ENCODE measurements at regions not wholly inside any gene's neighbourhood (a gene's known extent, or its start where the extent isn't known, plus 50 kb on each side); places are given as distances from the start of the nearest gene placed in this dataset.

GRCh38 chr3:197421021-197421420 is 122.6 kb upstream of the DLG1 start:
- TF ChIP-seq ETV6 (conservative IDR thresholded peaks at IDR 0.05 in 1 of 2, IDR thresholded peaks at IDR 0.05 in 1 of 2; ENCODE audit: borderline replicate concordance in 1 of 2, low read depth in 1 of 2) (no peak), MXI1 (IDR thresholded peaks at IDR 0.05; ENCODE audit: low read depth, low read length) (no peak), ZNF687 (IDR thresholded peaks at IDR 0.05) (no peak), PML (IDR thresholded peaks at IDR 0.05; ENCODE audit: low read length) (no peak), JUND (IDR thresholded peaks at IDR 0.05; ENCODE audit: low read depth, low read length) (no peak), MEF2A (IDR thresholded peaks at IDR 0.05; ENCODE audit: insufficient read depth, low read depth, low read length) (no peak), ZNF24 (IDR thresholded peaks at IDR 0.05) (no peak), NRF1 (conservative IDR thresholded peaks at IDR 0.05; ENCODE audit: low read depth, low read length) (no peak), MTA2 (IDR thresholded peaks at IDR 0.05; ENCODE audit: low read depth) (no peak), PAX8 (IDR thresholded peaks at IDR 0.05) (no peak), SMAD1 (IDR thresholded peaks at IDR 0.05; ENCODE audit: low read depth, partially characterized antibody) (no peak)

More at GRCh38 chr3:197421021-197421420, 122.6 kb upstream of the DLG1 start:
- WGBS (ENCODE audit: insufficient coverage, insufficient replicate concordance, low lambda C conversion rate, missing lambda C conversion rate): 41% methylated on average over 9 of the region's 9 CpGs
- H2AFZ ChIP-seq (ENCODE audit: control insufficient read depth, low read depth, low read length): no peak overlapping the region
- no peaks in the 10 kb centered on the region for H3K79me2 ChIP-seq (ENCODE audit: control insufficient read depth, insufficient read depth, low read length)
- no peak overlapping the region for H3K9ac ChIP-seq (ENCODE audit: control insufficient read depth, insufficient read depth, low read length)
- no peak for DNase-seq (ENCODE audit: low read depth, low spot score)
- ChIA-PET SMC1A (ENCODE audit: uncharacterized antibody, unreplicated experiment) (no interaction called here), POLR2A (no interaction called here), RAD21 (ENCODE audit: unreplicated experiment) (no interaction called here), CTCF (interaction anchor here (1.0 kb wide), 1 partner anchor 33 kb away, joined by 3 read pairs; no protein-coding TSS in a partner anchor)
- no peak overlapping the region for H3K4me3 ChIP-seq
- no peaks in the 10 kb centered on the region for H4K20me1 ChIP-seq (ENCODE audit: control insufficient read depth, insufficient read depth)
- ATAC-seq: no peak
- no peaks in the 10 kb centered on the region for H3K36me3 ChIP-seq (ENCODE audit: control insufficient read depth in 2 of 2, insufficient read depth in 2 of 2, low read length in 1 of 2)
- intact Hi-C loops (cut with micrococcal nuclease; ENCODE audit: unreplicated experiment) (no loop called here), in situ Hi-C loops (cut with MboI) (no loop called here)
- no peaks in the 10 kb centered on the region for H3K9me3 ChIP-seq (replicated peaks; ENCODE audit: control insufficient read depth, insufficient read depth, low read length)
- no TSS peak for BruUV-seq (replicated peaks)
- H3K4me1 ChIP-seq (ENCODE audit: control insufficient read depth, insufficient read depth, low read length): no peaks in the 10 kb centered on the region
- no peak overlapping the region for H3K4me2 ChIP-seq (ENCODE audit: control insufficient read depth, insufficient read depth)
- FAIRE-seq: no peak
- no peaks in the 10 kb centered on the region for H3K27me3 ChIP-seq (replicated peaks in 1 of 2; ENCODE audit: control insufficient read depth in 2 of 2, insufficient read depth in 2 of 2, low read length in 1 of 2)
- H3K27ac ChIP-seq (ENCODE audit: control insufficient read depth, insufficient read depth): no peak overlapping the region

Measured in GM12878 (cell line).